SK-N-SH treated with all-trans-retinoic acid at 6 μM for 48 hours (cell line): ENCODE measurements at regions not wholly inside any gene's neighbourhood (a gene's known extent, or its start where the extent isn't known, plus 50 kb on each side); places are given as distances from the start of the nearest gene placed in this dataset.

Experiments used
- ATAC-seq: fragments of 200-7000 bp; cut with Tn5 transposase; 3 replicates; pipeline ENCODE4 v1.9.1; 2020; ENCODE audit warnings: mild to moderate bottlenecking, moderate library complexity
- ARNTL ChIP-seq: fragments of 450-650 bp; formaldehyde crosslinking; IDR thresholded peaks from 2 replicates; pipeline ENCODE4 v1.5.0; 2020; ENCODE audit warnings: low read depth, mild to moderate bottlenecking, moderate library complexity, borderline replicate concordance
- BACH2 ChIP-seq: fragments of 250-450 bp; sonication (Bioruptor Pico); IDR thresholded peaks from 2 replicates; pipeline ENCODE4 v1.9.0; 2021; ENCODE audit warnings: mild to moderate bottlenecking, borderline replicate concordance
- CSDC2 ChIP-seq: fragments of 250-450 bp; sonication (Bioruptor Pico); IDR thresholded peaks from 2 replicates; pipeline ENCODE4 v1.5.0; 2020; ENCODE audit warnings: mild to moderate bottlenecking, moderate library complexity
- CSRNP3 ChIP-seq: fragments of 250-450 bp; sonication (Bioruptor Pico); IDR thresholded peaks from 2 replicates; pipeline ENCODE4 v1.5.1; 2021; ENCODE audit warnings: mild to moderate bottlenecking, moderate library complexity
- ESRRG ChIP-seq: fragments of 250-450 bp; sonication (Bioruptor Pico); IDR thresholded peaks from 2 replicates; pipeline ENCODE4 v1.6.1; 2021; ENCODE audit warnings: mild to moderate bottlenecking
- GLIS3 ChIP-seq: fragments of 250-450 bp; sonication (Bioruptor Pico); IDR thresholded peaks from 2 replicates; pipeline ENCODE4 v1.5.0; 2020; ENCODE audit warnings: mild to moderate bottlenecking, moderate library complexity
- ISL1 ChIP-seq: fragments of 250-450 bp; sonication (Bioruptor Pico); IDR thresholded peaks from 2 replicates; pipeline ENCODE4 v2.1.2; 2022; ENCODE audit warnings: mild to moderate bottlenecking, moderate library complexity
- OSR1 ChIP-seq: fragments of 250-450 bp; sonication (Bioruptor Pico); IDR thresholded peaks from 2 replicates; pipeline ENCODE4 v1.8.0; 2022; ENCODE audit warnings: moderate library complexity, mild to moderate bottlenecking, inconsistent platforms
- PATZ1 ChIP-seq: fragments of 250-450 bp; sonication (Bioruptor Pico); IDR thresholded peaks from 2 replicates; pipeline ENCODE4 v1.8.0; 2020; ENCODE audit warnings: mild to moderate bottlenecking, moderate library complexity, borderline replicate concordance
- PPARA ChIP-seq: fragments of 250-450 bp; sonication (Bioruptor Pico); IDR thresholded peaks from 2 replicates; pipeline ENCODE4 v1.5.0; 2020; ENCODE audit warnings: mild to moderate bottlenecking, borderline replicate concordance
- RARB ChIP-seq: fragments of 250-450 bp; sonication (Bioruptor Pico); IDR thresholded peaks from 2 replicates; pipeline ENCODE4 v1.8.0; 2021; ENCODE audit warnings: mild to moderate bottlenecking, moderate library complexity
- SNAI2 ChIP-seq: fragments of 250-450 bp; sonication (Bioruptor Pico); IDR thresholded peaks from 2 replicates; pipeline ENCODE4 v1.5.0; 2020; ENCODE audit warnings: mild to moderate bottlenecking, moderate library complexity
- TCF4 ChIP-seq: fragments of 250-450 bp; sonication (Bioruptor Pico); IDR thresholded peaks from 2 replicates; pipeline ENCODE4 v1.8.0; 2021; ENCODE audit warnings: mild to moderate bottlenecking, moderate library complexity, borderline replicate concordance
- TOX ChIP-seq: fragments of 250-450 bp; sonication (Bioruptor Pico); IDR thresholded peaks from 2 replicates; pipeline ENCODE4 v1.8.0; 2021; ENCODE audit warnings: mild to moderate bottlenecking, moderate library complexity, borderline replicate concordance
- ZC3H10 ChIP-seq: fragments of 250-450 bp; sonication (Bioruptor Pico); IDR thresholded peaks from 2 replicates; pipeline ENCODE4 v1.5.1; 2021; ENCODE audit warnings: mild to moderate bottlenecking, moderate library complexity
- ZFP3 ChIP-seq: fragments of 250-450 bp; sonication (Bioruptor Pico); IDR thresholded peaks from 2 replicates; pipeline ENCODE4 v1.5.0; 2020; ENCODE audit warnings: mild to moderate bottlenecking, moderate library complexity
- ZFP30 ChIP-seq: fragments of 450-650 bp; formaldehyde crosslinking; IDR thresholded peaks from 2 replicates; pipeline ENCODE4 v1.5.0; 2022; ENCODE audit warnings: mild to moderate bottlenecking, moderate library complexity
- ZNF565 ChIP-seq: fragments of 450-650 bp; formaldehyde crosslinking; conservative IDR thresholded peaks from 2 replicates; pipeline ENCODE4 v1.5.0; 2020; ENCODE audit warnings: low read depth, mild to moderate bottlenecking, moderate library complexity
- ZNF70 ChIP-seq: fragments of 450-650 bp; formaldehyde crosslinking; IDR thresholded peaks from 2 replicates; pipeline ENCODE4 v1.5.0; 2020; ENCODE audit warnings: mild to moderate bottlenecking, moderate library complexity
- ZNF8 ChIP-seq: fragments of 450-650 bp; formaldehyde crosslinking; IDR thresholded peaks from 2 replicates; pipeline ENCODE4 v1.5.0; 2020; ENCODE audit warnings: mild to moderate bottlenecking, moderate library complexity
- TF ChIP-seq, protein P1 (sequence below): fragments of 250-450 bp; sonication (Bioruptor Pico); IDR thresholded peaks from 2 replicates; pipeline ENCODE4 v1.5.0; 2020; ENCODE audit warnings: mild to moderate bottlenecking, moderate library complexity
- TF ChIP-seq, protein P2 (sequence below): fragments of 250-450 bp; sonication (Bioruptor Pico); IDR thresholded peaks from 2 replicates; pipeline ENCODE4 v1.5.1; 2020; ENCODE audit warnings: low read depth, mild to moderate bottlenecking, moderate library complexity
- TF ChIP-seq, protein P3 (sequence below): fragments of 250-450 bp; sonication (Bioruptor Pico); IDR thresholded peaks from 2 replicates; pipeline ENCODE4 v1.8.0; 2021; ENCODE audit warnings: low read depth, mild to moderate bottlenecking, moderate library complexity, borderline replicate concordance

DNA sequence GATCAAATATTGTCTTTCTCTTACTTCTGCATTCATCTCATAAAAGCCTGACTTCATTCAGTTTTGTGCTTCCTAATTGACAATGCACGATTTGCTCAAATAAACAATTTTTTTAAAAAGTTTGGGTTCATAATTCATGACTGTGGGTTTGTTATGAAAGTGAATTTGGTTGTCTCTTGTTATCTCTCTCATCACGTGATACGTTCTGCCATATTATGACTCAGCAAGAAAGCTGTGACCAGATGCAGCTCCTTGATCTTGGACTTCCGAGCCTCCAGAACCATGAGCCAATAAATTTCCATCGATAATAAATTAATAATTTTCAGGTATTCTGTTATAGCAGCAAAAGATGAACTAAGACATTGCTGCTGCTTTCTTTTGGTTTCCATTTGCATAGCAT is 156.5 kb upstream of the LRATD1 start:
- TF ChIP-seq BACH2 (no peak), ZFP3 (no peak), OSR1 (no peak), SNAI2 (no peak)
- TF ChIP-seq, protein P1, sequence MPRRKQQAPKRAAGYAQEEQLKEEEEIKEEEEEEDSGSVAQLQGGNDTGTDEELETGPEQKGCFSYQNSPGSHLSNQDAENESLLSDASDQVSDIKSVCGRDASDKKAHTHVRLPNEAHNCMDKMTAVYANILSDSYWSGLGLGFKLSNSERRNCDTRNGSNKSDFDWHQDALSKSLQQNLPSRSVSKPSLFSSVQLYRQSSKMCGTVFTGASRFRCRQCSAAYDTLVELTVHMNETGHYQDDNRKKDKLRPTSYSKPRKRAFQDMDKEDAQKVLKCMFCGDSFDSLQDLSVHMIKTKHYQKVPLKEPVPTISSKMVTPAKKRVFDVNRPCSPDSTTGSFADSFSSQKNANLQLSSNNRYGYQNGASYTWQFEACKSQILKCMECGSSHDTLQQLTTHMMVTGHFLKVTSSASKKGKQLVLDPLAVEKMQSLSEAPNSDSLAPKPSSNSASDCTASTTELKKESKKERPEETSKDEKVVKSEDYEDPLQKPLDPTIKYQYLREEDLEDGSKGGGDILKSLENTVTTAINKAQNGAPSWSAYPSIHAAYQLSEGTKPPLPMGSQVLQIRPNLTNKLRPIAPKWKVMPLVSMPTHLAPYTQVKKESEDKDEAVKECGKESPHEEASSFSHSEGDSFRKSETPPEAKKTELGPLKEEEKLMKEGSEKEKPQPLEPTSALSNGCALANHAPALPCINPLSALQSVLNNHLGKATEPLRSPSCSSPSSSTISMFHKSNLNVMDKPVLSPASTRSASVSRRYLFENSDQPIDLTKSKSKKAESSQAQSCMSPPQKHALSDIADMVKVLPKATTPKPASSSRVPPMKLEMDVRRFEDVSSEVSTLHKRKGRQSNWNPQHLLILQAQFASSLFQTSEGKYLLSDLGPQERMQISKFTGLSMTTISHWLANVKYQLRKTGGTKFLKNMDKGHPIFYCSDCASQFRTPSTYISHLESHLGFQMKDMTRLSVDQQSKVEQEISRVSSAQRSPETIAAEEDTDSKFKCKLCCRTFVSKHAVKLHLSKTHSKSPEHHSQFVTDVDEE: no peak
- no peak for ATAC-seq

- no peak for ATAC-seq
- TF ChIP-seq TCF4 (CRISPR knock-in tag) (no peak), ESRRG (CRISPR knock-in tag) (no peak), SNAI2 (no peak), ZFP30 (no peak), BACH2 (no peak), CSRNP3 (CRISPR knock-in tag) (no peak), GLIS3 (no peak), ZC3H10 (CRISPR knock-in tag) (no peak), ZNF565 (CRISPR knock-in tag) (no peak), ZNF70 (CRISPR knock-in tag) (no peak), ZFP3 (no peak), ARNTL (CRISPR knock-in tag) (no peak), PPARA (CRISPR knock-in tag) (no peak), ZNF8 (CRISPR knock-in tag) (no peak), ISL1 (CRISPR knock-in tag) (no peak)
- TF ChIP-seq, protein P2, sequence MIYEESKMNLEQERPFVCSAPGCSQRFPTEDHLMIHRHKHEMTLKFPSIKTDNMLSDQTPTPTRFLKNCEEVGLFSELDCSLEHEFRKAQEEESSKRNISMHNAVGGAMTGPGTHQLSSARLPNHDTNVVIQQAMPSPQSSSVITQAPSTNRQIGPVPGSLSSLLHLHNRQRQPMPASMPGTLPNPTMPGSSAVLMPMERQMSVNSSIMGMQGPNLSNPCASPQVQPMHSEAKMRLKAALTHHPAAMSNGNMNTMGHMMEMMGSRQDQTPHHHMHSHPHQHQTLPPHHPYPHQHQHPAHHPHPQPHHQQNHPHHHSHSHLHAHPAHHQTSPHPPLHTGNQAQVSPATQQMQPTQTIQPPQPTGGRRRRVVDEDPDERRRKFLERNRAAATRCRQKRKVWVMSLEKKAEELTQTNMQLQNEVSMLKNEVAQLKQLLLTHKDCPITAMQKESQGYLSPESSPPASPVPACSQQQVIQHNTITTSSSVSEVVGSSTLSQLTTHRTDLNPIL: no peak
- TF ChIP-seq, protein P3, sequence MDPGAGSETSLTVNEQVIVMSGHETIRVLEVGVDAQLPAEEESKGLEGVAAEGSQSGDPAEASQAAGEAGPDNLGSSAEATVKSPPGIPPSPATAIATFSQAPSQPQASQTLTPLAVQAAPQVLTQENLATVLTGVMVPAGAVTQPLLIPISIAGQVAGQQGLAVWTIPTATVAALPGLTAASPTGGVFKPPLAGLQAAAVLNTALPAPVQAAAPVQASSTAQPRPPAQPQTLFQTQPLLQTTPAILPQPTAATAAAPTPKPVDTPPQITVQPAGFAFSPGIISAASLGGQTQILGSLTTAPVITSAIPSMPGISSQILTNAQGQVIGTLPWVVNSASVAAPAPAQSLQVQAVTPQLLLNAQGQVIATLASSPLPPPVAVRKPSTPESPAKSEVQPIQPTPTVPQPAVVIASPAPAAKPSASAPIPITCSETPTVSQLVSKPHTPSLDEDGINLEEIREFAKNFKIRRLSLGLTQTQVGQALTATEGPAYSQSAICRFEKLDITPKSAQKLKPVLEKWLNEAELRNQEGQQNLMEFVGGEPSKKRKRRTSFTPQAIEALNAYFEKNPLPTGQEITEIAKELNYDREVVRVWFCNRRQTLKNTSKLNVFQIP (CRISPR knock-in tag): no peak
- TF ChIP-seq, protein P1: no peak
Observed at GRCh38 chr2:14479486-14479885, 153.0 kb upstream of the LRATD1 start.

DNA sequence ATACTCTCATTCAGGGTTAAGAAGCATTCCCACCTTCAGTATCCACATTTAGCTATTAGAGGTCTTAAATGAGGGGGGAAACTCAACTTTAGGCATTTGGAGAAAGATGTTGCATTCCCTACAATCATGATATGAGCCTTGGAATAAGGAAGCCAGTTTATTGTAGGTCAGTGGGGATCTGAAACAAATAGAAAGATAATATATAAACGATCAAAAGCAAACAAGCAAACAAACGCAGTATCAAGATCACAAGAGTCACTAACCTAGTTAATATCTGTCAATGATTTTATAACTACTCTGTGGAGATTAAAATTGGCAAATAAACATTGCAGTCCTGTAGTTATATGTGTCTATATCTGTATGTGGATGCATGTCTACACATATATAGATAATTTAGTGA is 152.4 kb upstream of the LRATD1 start:
- no peak for ATAC-seq
- TF ChIP-seq OSR1 (no peak), ESRRG (CRISPR knock-in tag) (no peak), ARNTL (CRISPR knock-in tag) (no peak), ZNF565 (CRISPR knock-in tag) (no peak), CSRNP3 (CRISPR knock-in tag) (no peak), PPARA (CRISPR knock-in tag) (no peak), RARB (CRISPR knock-in tag) (no peak), TCF4 (CRISPR knock-in tag) (no peak), BACH2 (no peak), TOX (no peak), PATZ1 (no peak), ZFP3 (no peak), CSDC2 (CRISPR knock-in tag) (no peak), SNAI2 (no peak), ISL1 (CRISPR knock-in tag) (no peak)
